Bronchial epithelial cell (primary cell): ENCODE measurements at regions not wholly inside any gene's neighbourhood (a gene's known extent, or its start where the extent isn't known, plus 50 kb on each side); places are given as distances from the start of the nearest gene placed in this dataset.

Experiments used
- DNase-seq: peaks from one replicate; pipeline ENCODE4 v3.0.0-alpha.2; 2010; ENCODE audit warnings: low read depth
- FAIRE-seq: peaks from 2 replicates; lab custom pipeline; 2011; peaks lifted over from hg19 to GRCh38; lab: Jason Lieb, UNC
- H3K27me3 ChIP-seq: 2 replicates; pipeline ENCODE4 v1.5.1; 2011; ENCODE audit warnings: low read length; ENCODE audit not compliant: control insufficient read depth, insufficient read depth
- H3K36me3 ChIP-seq: 2 replicates; pipeline ENCODE4 v1.5.1; 2011; ENCODE audit warnings: low read length; ENCODE audit not compliant: control insufficient read depth, insufficient read depth
- H3K4me3 ChIP-seq: 2 replicates; pipeline ENCODE4 v1.5.1; 2011; ENCODE audit warnings: mild to moderate bottlenecking, low read depth, low read length, control low read depth
- CTCF ChIP-seq: IDR thresholded peaks from 2 replicates; pipeline ENCODE4 v1.5.1; 2011; ENCODE audit warnings: mild to moderate bottlenecking, moderate library complexity, low read length, control low read depth, inconsistent platforms; ENCODE audit not compliant: insufficient read depth, severe bottlenecking

DNA sequence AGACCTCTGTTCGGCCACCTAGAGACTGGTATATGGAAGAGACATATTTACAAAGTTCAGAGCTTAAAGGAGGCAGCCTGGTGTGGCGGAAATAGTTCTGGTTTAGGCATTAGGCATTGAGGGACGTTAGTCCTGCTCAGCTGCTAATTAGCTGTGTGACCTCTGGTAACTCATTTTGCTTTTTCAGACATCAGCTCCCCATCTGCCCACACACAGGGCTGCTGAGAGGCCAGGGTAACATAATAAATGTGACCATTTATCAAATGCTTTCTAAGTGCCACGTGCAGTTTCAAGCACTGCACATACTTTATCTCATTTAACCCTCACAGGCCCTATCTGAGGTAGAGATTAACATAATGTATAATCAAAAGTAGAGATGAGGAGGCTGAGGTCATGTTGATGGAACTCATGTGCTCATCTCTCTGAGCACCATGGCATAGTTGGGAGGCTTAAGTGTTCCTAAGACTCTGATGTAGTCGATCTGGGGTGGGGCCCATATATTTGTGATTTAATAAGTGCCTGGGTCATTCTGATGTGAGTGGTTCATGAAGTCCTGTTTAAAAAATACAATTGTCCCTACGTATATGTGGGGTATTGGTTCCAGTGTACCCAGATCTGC, 267.2 kb upstream of the PLXNA2 start:
- H3K36me3 ChIP-seq, result no peaks in the 10 kb centered on the region
- no peak for FAIRE-seq
- no peak for DNase-seq
- H3K27me3 ChIP-seq, result no peaks in the 10 kb centered on the region
- no peak overlapping the region for H3K4me3 ChIP-seq
- no peak for TF ChIP-seq CTCF

DNA sequence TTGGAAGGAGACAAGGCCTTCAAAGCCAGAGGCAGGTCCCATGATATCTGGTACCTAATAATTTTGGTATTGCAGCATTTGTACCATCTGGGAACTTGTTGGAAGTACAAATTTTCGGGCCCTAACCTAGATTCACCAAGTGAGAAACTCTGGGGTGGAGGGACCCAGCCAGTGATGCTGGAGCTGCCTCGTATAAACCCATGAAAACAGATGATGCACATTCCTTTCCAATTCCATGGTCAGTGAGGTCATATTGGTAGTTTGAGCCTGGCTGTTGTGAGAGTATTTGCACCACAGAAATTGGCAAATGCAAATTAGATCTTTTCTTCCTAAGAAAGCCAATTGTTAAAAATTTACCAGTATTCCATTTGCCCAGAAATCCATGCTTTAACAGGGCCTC, 269.6 kb upstream of the PLXNA2 start:
- FAIRE-seq (no peak), DNase-seq (no peak)
- H3K4me3 ChIP-seq, result no peak overlapping the region
- no peaks in the 10 kb centered on the region for H3K36me3 ChIP-seq
- no peaks in the 10 kb centered on the region for H3K27me3 ChIP-seq
- TF ChIP-seq CTCF, result no peak

DNA sequence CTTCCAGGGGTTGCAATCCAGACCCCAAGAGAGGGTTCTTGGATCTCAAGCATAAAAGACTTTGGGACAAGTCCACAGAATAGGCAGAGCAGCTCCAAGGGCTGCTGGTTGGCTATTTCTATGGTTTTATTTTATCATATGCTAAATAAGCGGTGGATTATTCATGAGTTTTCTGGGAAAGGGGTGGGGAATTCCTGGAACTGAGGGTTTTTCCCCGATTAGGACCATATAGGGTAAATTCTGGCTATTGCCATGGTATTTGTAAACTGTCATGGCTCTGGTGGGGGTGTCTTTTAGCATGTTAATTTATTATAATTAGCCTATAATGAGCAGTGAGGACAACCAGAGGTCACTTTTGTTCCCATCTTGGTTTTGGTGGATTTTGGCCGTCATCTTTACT, 270.9 kb upstream of the PLXNA2 start:
- no peak for DNase-seq
- Histone ChIP-seq H3K27me3 (no peaks in the 10 kb centered on the region), H3K4me3 (no peak overlapping the region), H3K36me3 (no peaks in the 10 kb centered on the region)
- FAIRE-seq, result no peak
- no peak for TF ChIP-seq CTCF

- Histone ChIP-seq H3K27me3 (no peaks in the 10 kb centered on the region), H3K36me3 (no peaks in the 10 kb centered on the region), H3K4me3 (no peak overlapping the region)
- no peak for FAIRE-seq
- no peak for TF ChIP-seq CTCF
- no peak for DNase-seq
Observed at GRCh38 chr1:208516780-208517179, 272.6 kb upstream of the PLXNA2 start.

DNA sequence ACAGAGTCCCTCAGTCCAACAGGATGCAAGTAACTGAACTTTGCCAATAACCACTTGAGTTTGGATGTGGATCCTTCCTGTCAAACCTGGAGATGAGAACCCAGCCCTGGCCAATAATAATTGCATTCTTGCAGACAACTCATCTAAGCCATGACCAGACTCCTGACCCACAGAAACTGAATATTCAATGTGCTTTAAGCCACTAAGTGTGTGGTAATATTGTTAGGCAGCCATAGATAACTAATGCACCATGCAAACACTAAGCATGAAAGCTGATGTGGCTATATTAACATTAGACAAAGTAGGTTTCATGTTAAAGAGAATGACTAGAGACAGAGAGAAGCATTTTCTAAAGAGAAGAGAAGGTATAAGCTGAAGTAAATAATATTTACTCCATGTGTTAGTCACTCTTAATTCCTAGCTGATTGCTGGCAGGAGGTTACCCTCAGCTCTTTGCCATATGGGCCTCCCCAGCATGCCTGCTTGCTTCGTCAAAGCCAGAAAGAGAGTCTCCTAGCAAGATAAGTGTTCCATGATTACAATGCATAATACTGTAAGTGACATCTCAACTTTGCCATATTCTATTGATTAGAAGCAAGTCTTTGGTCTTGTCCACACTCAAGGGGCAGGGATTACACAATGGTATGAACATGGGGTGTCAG, 276.4 kb upstream of the PLXNA2 start:
- FAIRE-seq (no peak), DNase-seq (no peak)
- H3K36me3 ChIP-seq, result no peaks in the 10 kb centered on the region
- TF ChIP-seq CTCF, result no peak
- H3K27me3 ChIP-seq, result no peaks in the 10 kb centered on the region
- no peak overlapping the region for H3K4me3 ChIP-seq
